ENCODE measurements at regions not wholly inside any gene's neighbourhood (a gene's known extent, or its start where the extent isn't known, plus 50 kb on each side); places are given as distances from the start of the nearest gene placed in this dataset.
"Not testable (repeated sequence)": the region's sequence is repeated elsewhere in the genome, so short reads cannot be mapped to it uniquely, and the experiment has no call there.

- Histone ChIP-seq H3K36me3 (no peaks in the 10 kb centered on the region), H3K4me3 (no peak overlapping the region), H3K4me1 (no peaks in the 10 kb centered on the region), H3K27ac (no peak overlapping the region), H3K9me3 (no peaks in the 10 kb centered on the region), H3K27me3 (no peaks in the 10 kb centered on the region)
- TF ChIP-seq POLR2AphosphoS5 (IDR thresholded peaks at IDR 0.05) (no peak), POLR2A (IDR thresholded peaks at IDR 0.05) (no peak), CTCF (IDR thresholded peaks at IDR 0.05) (no peak)
- intact Hi-C loops (cut with DNase I; ENCODE audit: low total_unique reads), result no loop called here
- DNase-seq (ENCODE audit: low spot score in 2 of 2), result no peak
Observed at GRCh38 chr1:81183051-81183450, 617.7 kb upstream of the ADGRL2 start.

GRCh38 chr1:81179242-81179641 is 621.5 kb upstream of the ADGRL2 start:
- intact Hi-C loops (cut with DNase I; ENCODE audit: low total_unique reads), result no loop called here
- no peak for TF ChIP-seq POLR2AphosphoS5 (IDR thresholded peaks at IDR 0.05)
- TF ChIP-seq POLR2A (IDR thresholded peaks at IDR 0.05), result no peak
- no peak for TF ChIP-seq CTCF (IDR thresholded peaks at IDR 0.05)
- Histone ChIP-seq H3K4me3 (no peak overlapping the region), H3K27me3 (no peaks in the 10 kb centered on the region), H3K4me1 (no peaks in the 10 kb centered on the region), H3K36me3 (no peaks in the 10 kb centered on the region), H3K9me3 (no peaks in the 10 kb centered on the region), H3K27ac (no peak overlapping the region)
- no peak for DNase-seq (ENCODE audit: low spot score in 2 of 2)

- H3K27ac ChIP-seq; intact Hi-C loops (cut with DNase I; ENCODE audit: low total_unique reads); H3K9me3 ChIP-seq; H3K27me3 ChIP-seq; H3K36me3 ChIP-seq; H3K4me3 ChIP-seq; DNase-seq (ENCODE audit: low spot score in 2 of 2); H3K4me1 ChIP-seq: not testable (repeated sequence)
Observed at GRCh38 chr1:81178431-81179093, 622.2 kb upstream of the ADGRL2 start.

GRCh38 chr1:81174811-81175476 is 625.8 kb upstream of the ADGRL2 start:
- Histone ChIP-seq H3K36me3 (no peaks in the 10 kb centered on the region), H3K4me1 (no peaks in the 10 kb centered on the region), H3K27ac (no peak overlapping the region), H3K9me3 (peaks cover 13 to 17% of the 10 kb centered on the region in 2 donors), H3K4me3 (no peak overlapping the region), H3K27me3 (no peaks in the 10 kb centered on the region)
- TF ChIP-seq POLR2AphosphoS5 (IDR thresholded peaks at IDR 0.05), result no peak
- TF ChIP-seq CTCF (IDR thresholded peaks at IDR 0.05), result no peak
- no peak for TF ChIP-seq POLR2A (IDR thresholded peaks at IDR 0.05)
- no peak for DNase-seq (ENCODE audit: low spot score in 2 of 2)
- intact Hi-C loops (cut with DNase I; ENCODE audit: low total_unique reads), result no loop called here

- no peaks in the 10 kb centered on the region for H3K27me3 ChIP-seq
- peaks cover 13 to 17% of the 10 kb centered on the region in 2 donors for H3K9me3 ChIP-seq
- intact Hi-C loops (cut with DNase I; ENCODE audit: low total_unique reads), result no loop called here
- no peaks in the 10 kb centered on the region for H3K4me1 ChIP-seq
- no peak for TF ChIP-seq POLR2AphosphoS5 (IDR thresholded peaks at IDR 0.05)
- no peak for TF ChIP-seq CTCF (IDR thresholded peaks at IDR 0.05)
- TF ChIP-seq POLR2A (IDR thresholded peaks at IDR 0.05), result no peak
- DNase-seq (ENCODE audit: low spot score in 2 of 2), result no peak
- no peak overlapping the region for H3K4me3 ChIP-seq
- no peaks in the 10 kb centered on the region for H3K36me3 ChIP-seq
- H3K27ac ChIP-seq, result no peak overlapping the region
Observed at GRCh38 chr1:81174052-81174451, 626.7 kb upstream of the ADGRL2 start.

Measured in breast epithelium (tissue), 4 donors.